SK-N-SH (cell line): ENCODE measurements at regions not wholly inside any gene's neighbourhood (a gene's known extent, or its start where the extent isn't known, plus 50 kb on each side); places are given as distances from the start of the nearest gene placed in this dataset.

ENCODE experiments used
- CHD2 ChIP-seq: fragments of 150-350 bp; IDR thresholded peaks from 2 replicates; pipeline ENCODE4 v1.6.1; 2018; ENCODE audit warnings: low read length; ENCODE audit not compliant: partially characterized antibody
- CTCF ChIP-seq: fragments of 200-600 bp; sonication (generic); IDR thresholded peaks from 2 replicates; pipeline ENCODE4 v1.6.1; 2017; ENCODE audit warnings: antibody characterized with exemption, mild to moderate bottlenecking, moderate library complexity
- EZH2phosphoT487 ChIP-seq: fragments of 200-600 bp; sonication (generic); IDR thresholded peaks from 2 replicates; pipeline ENCODE4 v1.6.1; 2017; ENCODE audit warnings: low read depth, mixed run types, mild to moderate bottlenecking, antibody characterized with exemption, moderate library complexity, borderline replicate concordance
- FOXM1 ChIP-seq: IDR thresholded peaks from 2 replicates; pipeline ENCODE4 v1.4.0; 2012; ENCODE audit warnings: low read depth, mild to moderate bottlenecking
- JUND ChIP-seq: IDR thresholded peaks from 2 replicates; pipeline ENCODE4 v1.4.0; 2012
- MXI1 ChIP-seq: IDR thresholded peaks from 2 replicates; pipeline ENCODE4 v1.6.1; 2012; ENCODE audit warnings: mild to moderate bottlenecking, low read depth, low read length, improper control_type of control experiment
- POLR2AphosphoS5 ChIP-seq: IDR thresholded peaks from 2 replicates; pipeline ENCODE4 v1.6.1; 2012; ENCODE audit warnings: low read depth, low read length
- RAD21 ChIP-seq: IDR thresholded peaks from 2 replicates; pipeline ENCODE4 v1.6.1; 2012; ENCODE audit warnings: mild to moderate bottlenecking, low read length
- SIN3A ChIP-seq: IDR thresholded peaks from 2 replicates; pipeline ENCODE4 v1.6.1; 2012; ENCODE audit warnings: low read depth, mild to moderate bottlenecking, low read length, moderate library complexity, borderline replicate concordance
- SMC3 ChIP-seq: IDR thresholded peaks from 2 replicates; pipeline ENCODE4 v1.6.1; 2012; ENCODE audit warnings: low read depth, low read length, improper control_type of control experiment
- TF ChIP-seq, protein P1 (sequence below): IDR thresholded peaks from 2 replicates; pipeline ENCODE4; 2012
- TF ChIP-seq, protein P2 (sequence below): IDR thresholded peaks from 2 replicates; pipeline ENCODE4 v1.4.0; 2012; ENCODE audit warnings: low read depth, borderline replicate concordance

DNA sequence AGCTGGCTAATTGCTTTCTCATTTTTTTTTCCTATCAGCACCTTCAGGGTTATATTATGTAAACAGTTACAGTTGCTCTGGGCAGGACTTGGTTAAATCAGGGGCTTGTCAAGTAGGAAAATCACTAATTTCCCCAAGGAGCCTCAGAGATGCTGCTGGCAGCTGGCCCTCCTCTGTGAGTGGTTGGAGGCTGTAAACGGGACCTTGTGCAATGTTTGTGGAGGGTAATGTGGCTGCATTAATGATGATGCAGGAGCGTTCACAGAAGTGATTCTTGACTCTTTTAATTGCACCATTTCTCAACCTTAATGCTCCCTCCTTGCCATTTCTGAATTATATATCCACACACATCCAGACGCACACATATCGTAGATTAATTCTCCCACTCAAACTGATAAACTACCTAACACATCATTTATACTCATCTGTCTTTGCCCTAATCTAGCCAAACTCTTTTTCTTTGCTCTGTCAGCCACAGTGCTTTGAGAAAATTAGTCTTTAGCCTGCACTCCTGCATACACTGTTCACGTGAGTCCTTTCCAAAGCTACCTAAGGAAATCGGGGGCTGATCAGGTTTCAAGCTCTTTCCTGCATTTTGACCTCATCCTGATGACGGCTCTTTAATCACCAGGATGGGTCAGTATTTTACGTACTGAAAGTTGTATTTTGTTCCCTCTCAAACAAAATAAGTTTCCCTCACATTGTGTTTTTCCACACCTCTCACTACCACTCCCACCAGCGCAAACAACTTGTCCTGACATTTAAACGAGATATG is 154.4 kb upstream of the PIRT start:
- TF ChIP-seq, protein P1, sequence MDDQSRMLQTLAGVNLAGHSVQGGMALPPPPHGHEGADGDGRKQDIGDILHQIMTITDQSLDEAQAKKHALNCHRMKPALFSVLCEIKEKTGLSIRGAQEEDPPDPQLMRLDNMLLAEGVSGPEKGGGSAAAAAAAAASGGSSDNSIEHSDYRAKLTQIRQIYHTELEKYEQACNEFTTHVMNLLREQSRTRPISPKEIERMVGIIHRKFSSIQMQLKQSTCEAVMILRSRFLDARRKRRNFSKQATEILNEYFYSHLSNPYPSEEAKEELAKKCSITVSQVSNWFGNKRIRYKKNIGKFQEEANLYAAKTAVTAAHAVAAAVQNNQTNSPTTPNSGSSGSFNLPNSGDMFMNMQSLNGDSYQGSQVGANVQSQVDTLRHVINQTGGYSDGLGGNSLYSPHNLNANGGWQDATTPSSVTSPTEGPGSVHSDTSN = no peak
- TF ChIP-seq, protein P2, sequence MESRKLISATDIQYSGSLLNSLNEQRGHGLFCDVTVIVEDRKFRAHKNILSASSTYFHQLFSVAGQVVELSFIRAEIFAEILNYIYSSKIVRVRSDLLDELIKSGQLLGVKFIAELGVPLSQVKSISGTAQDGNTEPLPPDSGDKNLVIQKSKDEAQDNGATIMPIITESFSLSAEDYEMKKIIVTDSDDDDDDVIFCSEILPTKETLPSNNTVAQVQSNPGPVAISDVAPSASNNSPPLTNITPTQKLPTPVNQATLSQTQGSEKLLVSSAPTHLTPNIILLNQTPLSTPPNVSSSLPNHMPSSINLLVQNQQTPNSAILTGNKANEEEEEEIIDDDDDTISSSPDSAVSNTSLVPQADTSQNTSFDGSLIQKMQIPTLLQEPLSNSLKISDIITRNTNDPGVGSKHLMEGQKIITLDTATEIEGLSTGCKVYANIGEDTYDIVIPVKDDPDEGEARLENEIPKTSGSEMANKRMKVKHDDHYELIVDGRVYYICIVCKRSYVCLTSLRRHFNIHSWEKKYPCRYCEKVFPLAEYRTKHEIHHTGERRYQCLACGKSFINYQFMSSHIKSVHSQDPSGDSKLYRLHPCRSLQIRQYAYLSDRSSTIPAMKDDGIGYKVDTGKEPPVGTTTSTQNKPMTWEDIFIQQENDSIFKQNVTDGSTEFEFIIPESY = no peak
- TF ChIP-seq CTCF (no peak), POLR2AphosphoS5 (no peak), JUND (no peak), EZH2phosphoT487 (no peak), SIN3A (no peak), FOXM1 (no peak), SMC3 (no peak), RAD21 (no peak), CHD2 (no peak), MXI1 (no peak)
